Astrocyte (in vitro differentiated cells and primary cell): ENCODE measurements at regions not wholly inside any gene's neighbourhood (a gene's known extent, or its start where the extent isn't known, plus 50 kb on each side); places are given as distances from the start of the nearest gene placed in this dataset.

Source experiments
- CTCF ChIP-seq: IDR thresholded peaks from 2 replicates; pipeline ENCODE4 v1.5.1; 2011; ENCODE audit warnings: low read depth, mild to moderate bottlenecking, inconsistent platforms, low read length, moderate library complexity; ENCODE audit not compliant: insufficient read depth
- EZH2 ChIP-seq: IDR thresholded peaks from 2 replicates; pipeline ENCODE4 v1.6.1; 2012; ENCODE audit warnings: mild to moderate bottlenecking, low read length, inconsistent platforms; ENCODE audit not compliant: insufficient read depth

GRCh38 chr6:15948930-15949900 is 179.7 kb upstream of the MYLIP start:
- TF ChIP-seq EZH2 = no peak
- TF ChIP-seq CTCF = no peak
